Right cardiac atrium (tissue), 5 donors: ENCODE measurements at regions not wholly inside any gene's neighbourhood (a gene's known extent, or its start where the extent isn't known, plus 50 kb on each side); places are given as distances from the start of the nearest gene placed in this dataset.

Experiments used
- ATAC-seq, 2 donors: fragments of 200-7000 bp; cut with Tn5 transposase; one replicate each; pipeline versions ENCODE4 v1.8.0 to v1.9.1; 2020; ENCODE audit warnings: moderate library complexity in 2 of 2, mild to moderate bottlenecking in 1 of 2
- DNase-seq, 3 donors: peaks; one replicate each; pipeline ENCODE4 v3.0.0-alpha.2; 2020
- H3K27ac ChIP-seq: one replicate; pipeline ENCODE4 v1.5.1; 2013; ENCODE audit warnings: mild to moderate bottlenecking, low read length, control low read depth, moderate library complexity
- H3K27me3 ChIP-seq: one replicate; pipeline ENCODE4 v1.6.1; 2013; ENCODE audit not compliant: control insufficient read depth, insufficient read depth
- H3K4me1 ChIP-seq: one replicate; pipeline ENCODE4 v1.6.1; 2013; ENCODE audit warnings: low read length; ENCODE audit not compliant: control insufficient read depth, insufficient read depth
- H3K4me3 ChIP-seq: one replicate; pipeline ENCODE4 v1.5.1; 2013; ENCODE audit warnings: low read length, control low read depth
- H3K9me3 ChIP-seq: one replicate; pipeline ENCODE4 v1.6.1; 2013; ENCODE audit warnings: low read length; ENCODE audit not compliant: control insufficient read depth
- WGBS: extraction: QIAGEN DNeasy Blood & Tissue Kit; methylation state at CpG from one replicate; pipeline ENCODE4 v1.1.7; 2013; 5-methylcytosine and 5-hydroxymethylcytosine counted together
- intact Hi-C, 4 donors: fragments of 100-400 bp; cut with DNase I; formaldehyde crosslinking; loops; one replicate each; pipeline versions ENCODE4 v1.11.0 to v1.14.0; 2022 to 2023
- donor health status: healthy with polysubstance abuse.
- donor health status: DM: no; HTN: yes; CAD: no.
- donor health status: DM: no; HTN: no; CAD: no.
- donor health status: DM: no; HTN: yes; CAD: no; lungs with severe emphysema.
- donor health status: DM: yes; HTN: yes; CAD: no.

DNA sequence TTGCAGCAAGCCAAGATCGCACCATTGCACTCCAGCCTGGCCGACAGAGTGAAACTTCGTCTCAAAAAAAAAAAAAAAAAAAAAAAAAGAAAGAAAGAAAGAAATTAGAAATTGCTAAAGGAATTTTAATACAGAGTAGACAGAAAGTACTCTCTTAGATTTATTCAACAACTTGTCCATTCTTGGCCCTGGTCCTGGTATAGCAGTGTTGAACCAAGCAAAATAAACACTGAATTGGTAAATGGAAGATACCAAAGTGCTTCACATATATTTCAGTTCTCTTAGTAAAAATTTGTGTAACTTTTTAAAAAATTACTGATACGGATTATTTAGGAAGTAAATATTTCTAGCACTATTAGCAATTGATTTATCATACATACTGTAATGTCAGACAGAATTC is 165.9 kb upstream of the TLL1 start:
- no peak overlapping the region for H3K27ac ChIP-seq
- H3K27me3 ChIP-seq, result no peaks in the 10 kb centered on the region
- 91% methylated on average over 4 of the region's 4 CpGs for WGBS
- no peaks in the 10 kb centered on the region for H3K4me1 ChIP-seq
- DNase-seq (no peak), ATAC-seq (no peak)
- no peaks in the 10 kb centered on the region for H3K9me3 ChIP-seq
- intact Hi-C loops, result no loop called here
- H3K4me3 ChIP-seq, result no peak overlapping the region

DNA sequence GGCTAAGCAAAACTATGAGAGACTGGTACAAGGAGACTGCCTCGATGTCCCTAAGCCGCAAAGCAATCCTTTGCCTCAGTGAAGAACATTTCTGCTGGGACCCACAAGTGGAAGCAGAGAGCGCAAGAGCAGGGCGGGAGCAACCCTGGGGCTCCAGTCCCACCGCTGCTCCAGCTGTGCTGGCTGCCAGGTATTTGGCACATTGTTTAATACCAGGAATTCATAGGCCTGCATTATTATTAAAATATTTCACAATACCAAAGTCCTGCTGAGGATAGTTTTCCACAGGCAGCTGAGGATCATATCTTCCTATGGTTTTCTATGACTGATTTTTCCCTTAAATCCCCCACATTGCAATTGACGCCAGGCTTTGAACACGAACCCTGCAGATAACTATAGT is 163.5 kb upstream of the TLL1 start:
- intact Hi-C loops, result no loop called here
- WGBS, result 84% methylated on average over 7 of the region's 7 CpGs
- H3K27ac ChIP-seq, result no peak overlapping the region
- H3K9me3 ChIP-seq, result no peaks in the 10 kb centered on the region
- H3K27me3 ChIP-seq, result no peaks in the 10 kb centered on the region
- ATAC-seq (peak in 1 of 2 donors; percentile 41), DNase-seq (peak; percentile 19 to 63 (median 53))
- H3K4me1 ChIP-seq, result no peaks in the 10 kb centered on the region
- no peak overlapping the region for H3K4me3 ChIP-seq

DNA sequence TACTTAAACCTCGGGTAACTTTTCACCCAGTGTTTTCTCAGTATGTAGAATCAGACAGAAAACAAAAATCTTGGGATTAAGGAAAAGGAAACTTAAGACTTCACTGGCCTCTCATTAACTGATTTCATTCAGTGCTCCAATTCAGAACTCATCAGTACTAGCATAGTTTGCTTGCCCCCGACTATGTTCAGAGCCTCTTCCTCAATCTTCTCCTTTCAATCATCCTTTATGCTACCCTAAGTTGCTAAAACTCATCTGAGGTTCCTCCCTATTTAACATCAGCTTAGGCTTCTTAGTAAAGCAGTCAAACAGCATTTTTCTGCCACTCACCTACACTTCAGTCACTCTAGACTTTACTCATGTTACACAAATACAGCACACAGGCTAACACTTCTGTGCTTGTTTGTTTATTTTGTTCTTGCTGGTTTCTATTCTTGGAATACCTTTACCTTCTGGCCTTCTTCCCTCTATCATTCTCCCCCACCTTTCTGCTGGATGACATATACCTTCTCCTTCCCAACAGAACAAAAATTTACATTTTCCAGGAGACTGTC is 163.0 kb upstream of the TLL1 start:
- intact Hi-C loops, result no loop called here
- ATAC-seq, result no peak
- no peak overlapping the region for H3K27ac ChIP-seq
- H3K4me1 ChIP-seq, result no peaks in the 10 kb centered on the region
- no peaks in the 10 kb centered on the region for H3K9me3 ChIP-seq
- H3K4me3 ChIP-seq, result no peak overlapping the region
- DNase-seq, result no peak
- 47% methylated on average over 2 of the region's 2 CpGs for WGBS
- no peaks in the 10 kb centered on the region for H3K27me3 ChIP-seq

DNA sequence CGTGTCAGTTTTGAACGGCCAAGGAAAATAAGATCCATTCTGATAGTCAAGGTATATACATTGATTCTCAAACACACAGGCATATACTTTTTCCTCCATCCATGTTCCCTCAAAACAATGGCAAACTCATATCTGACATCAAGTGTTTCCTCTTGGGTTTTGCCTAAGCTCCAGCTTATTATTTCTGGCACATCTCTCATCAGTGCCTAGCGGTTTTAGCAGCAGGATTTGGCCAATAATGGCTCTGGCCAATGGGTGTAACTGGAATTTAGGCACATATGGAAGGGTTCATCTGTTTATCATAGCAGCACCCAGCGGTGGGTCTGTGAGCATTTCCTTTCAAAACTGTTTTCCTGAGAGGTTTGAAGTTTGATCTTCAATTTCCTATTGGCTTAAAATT is 161.6 kb upstream of the TLL1 start:
- peak; percentile 81 for ATAC-seq

DNA sequence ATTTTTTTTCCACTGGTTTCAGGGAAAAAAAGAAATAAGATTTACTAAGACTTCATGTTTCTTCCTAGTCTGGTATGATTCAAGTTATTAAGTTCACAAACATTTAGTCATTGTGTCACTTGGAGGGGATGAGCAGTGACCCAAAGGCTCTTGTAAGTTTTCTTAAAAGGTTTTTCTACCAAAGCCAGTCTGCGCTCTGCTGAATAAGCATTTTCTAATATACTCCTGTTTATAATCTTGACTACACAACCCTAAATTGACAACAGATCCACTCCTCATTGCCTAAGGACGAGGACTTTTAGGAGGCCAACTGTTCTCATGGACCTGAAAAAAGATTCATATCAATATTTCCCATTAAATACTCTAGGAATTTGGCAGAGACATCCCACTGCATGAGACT is 161.1 kb upstream of the TLL1 start:
- H3K9me3 ChIP-seq, result no peaks in the 10 kb centered on the region
- 84% methylated on average over 2 of the region's 2 CpGs for WGBS
- intact Hi-C loops, result no loop called here
- H3K4me1 ChIP-seq, result no peaks in the 10 kb centered on the region
- no peak for DNase-seq
- no peak overlapping the region for H3K27ac ChIP-seq
- H3K4me3 ChIP-seq, result no peak overlapping the region
- no peak for ATAC-seq
- no peaks in the 10 kb centered on the region for H3K27me3 ChIP-seq

More for the DNA sequence above, 161.6 kb upstream of the TLL1 start:
- DNase-seq, result no peak
- intact Hi-C loops, result no loop called here
- no peak overlapping the region for H3K4me3 ChIP-seq
- no peaks in the 10 kb centered on the region for H3K27me3 ChIP-seq
- 58% methylated on average over 4 of the region's 4 CpGs for WGBS
- no peaks in the 10 kb centered on the region for H3K9me3 ChIP-seq
- H3K4me1 ChIP-seq, result no peaks in the 10 kb centered on the region
- no peak overlapping the region for H3K27ac ChIP-seq

DNA sequence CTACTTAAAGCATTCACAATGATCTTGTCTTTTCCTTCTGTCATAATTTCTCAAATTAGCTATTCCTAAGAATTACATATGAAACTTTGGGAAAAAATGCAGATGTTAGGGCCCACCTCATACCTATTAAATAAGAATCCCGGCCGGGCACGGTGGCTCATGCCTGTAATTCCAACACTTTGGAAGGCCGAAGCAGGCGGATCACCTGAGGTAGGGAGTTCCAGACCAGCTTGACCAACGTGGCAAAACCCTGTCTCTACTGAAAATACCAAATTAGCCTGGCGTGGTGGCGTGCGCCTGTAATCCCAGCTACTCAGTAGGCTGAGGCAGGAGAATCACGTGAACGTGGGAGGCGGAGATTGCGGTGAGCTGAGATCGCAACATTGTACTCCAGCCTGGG is 158.4 kb upstream of the TLL1 start:
- DNase-seq (no peak), ATAC-seq (no peak)
- Histone ChIP-seq H3K4me1 (no peaks in the 10 kb centered on the region), H3K4me3 (no peak overlapping the region), H3K27ac (no peak overlapping the region), H3K27me3 (no peaks in the 10 kb centered on the region), H3K9me3 (no peaks in the 10 kb centered on the region)
- WGBS, result 96% methylated on average over 14 of the region's 14 CpGs
- intact Hi-C loops, result no loop called here

DNA sequence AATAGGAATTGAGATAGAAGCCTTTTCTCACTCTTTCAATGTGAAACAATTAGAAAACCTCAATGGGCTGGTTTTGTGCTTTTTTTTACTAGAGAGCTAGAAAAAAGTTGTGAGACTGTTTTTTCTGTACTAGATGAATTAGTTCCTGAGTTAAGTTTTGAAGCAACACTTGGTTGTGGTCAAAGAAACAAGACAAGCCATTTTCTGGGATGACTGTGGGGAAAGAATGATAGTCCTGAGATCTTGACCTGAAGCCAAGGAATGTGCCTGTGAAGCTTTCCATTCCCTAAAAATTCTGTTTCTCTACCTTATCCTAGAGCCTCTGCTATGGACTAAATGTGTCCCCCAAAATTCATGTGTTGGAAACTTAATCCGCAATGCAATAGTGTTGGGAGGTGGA is 157.8 kb upstream of the TLL1 start:
- WGBS, result 100% methylated on average over 1 of the region's 1 CpG
- DNase-seq (no peak), ATAC-seq (no peak)
- H3K27me3 ChIP-seq, result no peaks in the 10 kb centered on the region
- no peaks in the 10 kb centered on the region for H3K4me1 ChIP-seq
- intact Hi-C loops, result no loop called here
- H3K4me3 ChIP-seq, result no peak overlapping the region
- no peak overlapping the region for H3K27ac ChIP-seq
- no peaks in the 10 kb centered on the region for H3K9me3 ChIP-seq

DNA sequence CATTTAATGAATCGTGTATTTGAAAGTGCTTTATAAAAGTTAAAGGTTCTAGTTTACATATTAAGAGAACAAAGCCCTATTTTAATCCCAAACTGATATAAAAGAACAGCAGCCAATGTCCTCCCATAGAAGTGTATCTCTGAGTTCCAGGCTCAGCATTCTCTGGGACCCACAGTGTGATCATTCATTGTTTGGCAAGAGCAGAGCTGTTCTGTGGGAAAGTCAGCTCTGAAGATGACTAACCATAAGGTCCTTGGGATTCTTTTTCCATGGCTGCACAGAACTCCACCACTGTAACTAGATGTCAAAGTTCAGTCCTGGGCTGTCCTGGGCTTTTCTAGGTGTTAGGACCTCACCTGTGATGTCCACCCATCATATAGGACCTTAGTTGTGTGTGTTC is 157.0 kb upstream of the TLL1 start:
- H3K27me3 ChIP-seq, result no peaks in the 10 kb centered on the region
- H3K27ac ChIP-seq, result no peak overlapping the region
- intact Hi-C loops, result no loop called here
- no peak overlapping the region for H3K4me3 ChIP-seq
- no peaks in the 10 kb centered on the region for H3K4me1 ChIP-seq
- DNase-seq (no peak), ATAC-seq (peak; percentile 75 to 82)
- 74% methylated on average over 1 of the region's 1 CpG for WGBS
- H3K9me3 ChIP-seq, result no peaks in the 10 kb centered on the region

DNA sequence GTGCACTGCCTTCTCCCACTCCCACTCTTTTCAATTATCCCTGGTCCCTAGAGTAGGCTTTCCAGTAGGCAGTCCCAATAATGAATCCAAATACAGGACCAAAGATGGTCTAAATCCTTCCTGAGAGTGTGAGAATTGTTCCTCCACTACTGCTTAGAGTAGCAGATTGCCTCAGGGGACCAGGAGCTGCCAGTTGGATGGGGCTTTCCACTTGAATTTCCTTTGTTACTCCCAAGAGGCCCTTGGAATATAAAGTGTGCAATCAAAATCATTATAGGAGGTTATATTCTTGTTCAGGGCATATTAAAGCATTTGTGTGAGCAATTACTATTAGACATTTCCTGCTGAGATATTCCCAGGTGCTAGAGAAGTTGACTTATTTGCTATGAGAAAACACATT is 156.6 kb upstream of the TLL1 start:
- Histone ChIP-seq H3K27me3 (no peaks in the 10 kb centered on the region), H3K4me1 (no peaks in the 10 kb centered on the region), H3K9me3 (no peaks in the 10 kb centered on the region), H3K4me3 (no peak overlapping the region), H3K27ac (no peak overlapping the region)
- ATAC-seq, result peak; percentile 41 to 64
- intact Hi-C loops, result no loop called here
- DNase-seq, result peak in 2 of 3 donors; percentile 58 to 63

DNA sequence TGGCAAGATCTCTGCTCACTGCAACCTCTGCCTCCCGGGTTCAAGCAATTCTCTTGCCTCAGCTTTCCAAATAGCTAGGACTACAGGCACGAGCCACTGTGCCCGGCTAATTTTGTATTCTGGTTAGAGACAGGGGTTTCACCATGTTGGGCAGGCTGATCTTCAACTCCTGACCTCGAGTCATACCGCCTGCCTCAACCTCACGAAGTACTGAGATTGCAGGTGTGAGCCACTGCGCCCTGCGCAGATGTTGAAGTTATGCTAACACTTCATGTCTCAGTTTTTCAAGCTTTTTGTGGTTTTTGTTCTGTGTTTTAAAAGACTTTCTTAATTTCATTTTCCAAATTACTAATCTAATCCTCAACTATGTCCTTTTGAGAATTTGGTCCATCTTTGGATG is 154.4 kb upstream of the TLL1 start:
- ATAC-seq, result no peak
- intact Hi-C loops, result no loop called here
- H3K4me1 ChIP-seq, result no peaks in the 10 kb centered on the region
- 94% methylated on average over 8 of the region's 8 CpGs for WGBS
- H3K9me3 ChIP-seq, result no peaks in the 10 kb centered on the region
- H3K4me3 ChIP-seq, result no peak overlapping the region
- H3K27ac ChIP-seq, result no peak overlapping the region
- no peak for DNase-seq
- H3K27me3 ChIP-seq, result no peaks in the 10 kb centered on the region

DNA sequence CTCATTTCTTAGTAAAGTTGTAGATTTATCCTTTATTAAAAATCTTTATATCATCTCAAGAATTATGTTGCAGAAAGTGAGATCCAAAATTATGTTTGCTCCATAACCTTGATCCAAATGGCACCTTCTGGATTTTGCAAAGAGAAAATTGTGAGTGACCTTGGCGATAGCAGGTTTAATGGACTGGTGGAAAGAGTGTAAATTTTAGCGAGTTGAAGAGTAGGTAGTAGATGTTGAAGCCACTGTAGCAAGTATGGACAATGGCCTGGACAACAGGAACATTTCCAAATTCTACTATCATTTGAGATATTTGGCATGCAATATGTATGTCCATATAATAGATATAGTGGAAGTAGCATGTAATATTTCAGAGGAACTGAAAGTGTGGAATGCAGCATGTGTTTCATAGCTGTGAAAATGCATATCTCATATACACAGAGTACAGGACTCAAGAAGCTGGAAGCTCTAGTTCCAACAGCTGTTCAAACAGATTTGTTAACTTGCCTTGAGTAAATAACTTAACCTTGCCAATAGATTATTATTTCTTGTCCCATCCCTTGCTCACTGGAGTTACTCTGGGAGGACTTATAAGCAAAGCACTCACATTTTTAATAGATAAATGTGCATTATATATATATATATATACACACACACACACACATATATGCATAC is 152.5 kb upstream of the TLL1 start:
- Histone ChIP-seq H3K27me3 (no peaks in the 10 kb centered on the region), H3K4me1 (no peaks in the 10 kb centered on the region), H3K9me3 (no peaks in the 10 kb centered on the region), H3K4me3 (no peak overlapping the region), H3K27ac (no peak overlapping the region)
- 85% methylated on average over 2 of the region's 2 CpGs for WGBS
- intact Hi-C loops, result no loop called here
- DNase-seq, result no peak
- ATAC-seq, result no peak

DNA sequence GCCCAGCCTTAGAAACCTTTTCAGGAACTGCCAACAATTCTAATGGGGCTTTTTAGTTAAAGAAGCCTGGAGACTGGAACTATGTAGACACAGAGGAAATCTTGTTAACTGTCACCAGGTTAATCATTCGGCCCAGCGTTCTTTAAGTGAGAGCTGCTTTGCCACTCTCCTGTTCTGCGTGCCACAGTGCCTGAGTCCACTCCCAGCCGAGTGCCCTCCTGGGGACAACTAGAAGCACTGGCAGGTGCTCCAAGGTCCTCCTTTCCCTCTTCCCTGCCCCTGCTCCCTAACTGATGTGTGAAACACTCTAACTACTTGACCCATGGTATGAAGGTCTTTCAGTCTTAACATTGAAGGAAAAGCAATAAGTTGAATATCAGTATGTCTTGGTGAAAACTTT is 151.2 kb upstream of the TLL1 start:
- Histone ChIP-seq H3K4me1 (no peaks in the 10 kb centered on the region), H3K9me3 (no peaks in the 10 kb centered on the region), H3K27ac (no peak overlapping the region), H3K4me3 (no peak overlapping the region), H3K27me3 (no peaks in the 10 kb centered on the region)
- ATAC-seq (no peak), DNase-seq (no peak)
- intact Hi-C loops, result no loop called here
- WGBS, result 87% methylated on average over 4 of the region's 4 CpGs
